Smooth muscle cell (in vitro differentiated cells): ENCODE measurements at regions not wholly inside any gene's neighbourhood (a gene's known extent, or its start where the extent isn't known, plus 50 kb on each side); places are given as distances from the start of the nearest gene placed in this dataset.

ENCODE experiments used
- DNase-seq: peaks from one replicate; lab custom pipeline; 2025; ENCODE audit not compliant: unreplicated experiment; lab: John Stamatoyannopoulos, UW
- H2AFZ ChIP-seq: fragments of 200-600 bp; sonication (generic); 2 replicates; pipeline ENCODE4 v1.6.0; 2016; ENCODE audit warnings: antibody characterized with exemption, low read depth, mild to moderate bottlenecking
- H3F3A ChIP-seq: fragments of 200-600 bp; sonication (generic); 2 replicates; pipeline ENCODE4 v1.6.0; 2017; ENCODE audit warnings: antibody characterized with exemption, low read depth
- H3K27ac ChIP-seq: fragments of 200-600 bp; sonication (generic); 2 replicates; pipeline ENCODE4 v1.5.1; 2016; ENCODE audit warnings: low read depth, mild to moderate bottlenecking
- H3K27me3 ChIP-seq: fragments of 200-600 bp; sonication (generic); 2 replicates; pipeline ENCODE4 v1.6.1; 2016; ENCODE audit warnings: low read depth, mild to moderate bottlenecking
- H3K36me3 ChIP-seq: fragments of 200-600 bp; sonication (generic); 2 replicates; pipeline ENCODE4 v1.5.1; 2016; ENCODE audit warnings: low read depth
- H3K4me1 ChIP-seq: fragments of 200-600 bp; sonication (generic); 2 replicates; pipeline ENCODE4 v1.5.1; 2016; ENCODE audit warnings: low read depth
- H3K4me2 ChIP-seq: fragments of 200-600 bp; sonication (generic); 2 replicates; pipeline ENCODE4 v1.6.0; 2016; ENCODE audit warnings: mild to moderate bottlenecking
- H3K4me3 ChIP-seq: fragments of 200-600 bp; sonication (generic); 2 replicates; pipeline ENCODE4 v1.5.1; 2016; ENCODE audit warnings: mild to moderate bottlenecking
- H3K79me2 ChIP-seq: fragments of 200-600 bp; sonication (generic); 2 replicates; pipeline ENCODE4 v1.6.0; 2016; ENCODE audit warnings: low read depth, mild to moderate bottlenecking
- H3K9ac ChIP-seq: fragments of 200-600 bp; sonication (generic); 2 replicates; pipeline ENCODE4 v1.6.0; 2016; ENCODE audit warnings: low read depth
- H3K9me3 ChIP-seq: fragments of 200-600 bp; sonication (generic); replicated peaks from 2 replicates; pipeline ENCODE4 v1.5.1; 2016; ENCODE audit warnings: low read depth
- H4K20me1 ChIP-seq: fragments of 200-600 bp; sonication (generic); 2 replicates; pipeline ENCODE4 v1.6.0; 2016; ENCODE audit warnings: low read depth
- WGBS: methylation state at CpG from one replicate; pipeline ENCODE4 v1.1.7; 2016; ENCODE audit warnings: low lambda C conversion rate; 5-methylcytosine and 5-hydroxymethylcytosine counted together
- TF ChIP-seq, protein P1 (sequence below): fragments of 200-600 bp; sonication (generic); IDR thresholded peaks from 2 replicates; pipeline ENCODE4 v1.5.1; 2017; ENCODE audit warnings: borderline replicate concordance, mild to moderate bottlenecking, antibody characterized with exemption; ENCODE audit not compliant: insufficient read depth, poor library complexity, severe bottlenecking

GRCh38 chr13:87356314-87356713 lies 314.9 kb upstream of the SLITRK5 start:
- Histone ChIP-seq H3K4me3 (no peak overlapping the region), H2AFZ (no peak overlapping the region), H3K36me3 (no peaks in the 10 kb centered on the region), H3K79me2 (no peaks in the 10 kb centered on the region), H3F3A (no peaks in the 10 kb centered on the region), H4K20me1 (no peaks in the 10 kb centered on the region), H3K27ac (no peak overlapping the region), H3K4me1 (no peaks in the 10 kb centered on the region), H3K27me3 (no peaks in the 10 kb centered on the region), H3K4me2 (no peak overlapping the region), H3K9ac (no peak overlapping the region), H3K9me3 (no peaks in the 10 kb centered on the region)
- WGBS: 89% methylated on average over 8 of the region's 8 CpGs
- TF ChIP-seq, protein P1, sequence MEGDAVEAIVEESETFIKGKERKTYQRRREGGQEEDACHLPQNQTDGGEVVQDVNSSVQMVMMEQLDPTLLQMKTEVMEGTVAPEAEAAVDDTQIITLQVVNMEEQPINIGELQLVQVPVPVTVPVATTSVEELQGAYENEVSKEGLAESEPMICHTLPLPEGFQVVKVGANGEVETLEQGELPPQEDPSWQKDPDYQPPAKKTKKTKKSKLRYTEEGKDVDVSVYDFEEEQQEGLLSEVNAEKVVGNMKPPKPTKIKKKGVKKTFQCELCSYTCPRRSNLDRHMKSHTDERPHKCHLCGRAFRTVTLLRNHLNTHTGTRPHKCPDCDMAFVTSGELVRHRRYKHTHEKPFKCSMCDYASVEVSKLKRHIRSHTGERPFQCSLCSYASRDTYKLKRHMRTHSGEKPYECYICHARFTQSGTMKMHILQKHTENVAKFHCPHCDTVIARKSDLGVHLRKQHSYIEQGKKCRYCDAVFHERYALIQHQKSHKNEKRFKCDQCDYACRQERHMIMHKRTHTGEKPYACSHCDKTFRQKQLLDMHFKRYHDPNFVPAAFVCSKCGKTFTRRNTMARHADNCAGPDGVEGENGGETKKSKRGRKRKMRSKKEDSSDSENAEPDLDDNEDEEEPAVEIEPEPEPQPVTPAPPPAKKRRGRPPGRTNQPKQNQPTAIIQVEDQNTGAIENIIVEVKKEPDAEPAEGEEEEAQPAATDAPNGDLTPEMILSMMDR: no peak
- DNase-seq: no peak

DNA sequence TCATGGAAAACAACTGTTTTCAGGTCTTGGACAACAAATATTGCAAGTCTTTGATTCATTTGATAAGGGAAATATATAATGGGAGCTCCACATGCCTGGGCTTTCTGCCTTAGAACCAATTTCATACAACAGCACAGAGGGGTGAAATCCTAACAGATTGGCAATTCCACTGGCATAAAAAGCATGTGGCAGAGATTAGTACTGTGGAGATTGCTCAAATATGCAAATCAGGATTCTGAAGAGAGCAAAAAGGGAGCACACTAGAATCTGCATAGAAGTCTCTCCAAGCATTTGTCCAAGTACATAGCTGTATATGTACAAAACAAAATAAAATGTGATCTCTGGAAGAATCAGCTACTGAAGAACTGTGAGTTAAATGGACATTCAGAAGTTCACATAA lies 312.9 kb upstream of the SLITRK5 start:
- Histone ChIP-seq H3K27ac (no peak overlapping the region), H3K79me2 (no peaks in the 10 kb centered on the region), H4K20me1 (no peaks in the 10 kb centered on the region), H3K27me3 (no peaks in the 10 kb centered on the region), H3K4me3 (no peak overlapping the region), H2AFZ (no peak overlapping the region), H3K9ac (no peak overlapping the region), H3K4me2 (no peak overlapping the region), H3K36me3 (no peaks in the 10 kb centered on the region), H3K4me1 (no peaks in the 10 kb centered on the region), H3F3A (no peaks in the 10 kb centered on the region), H3K9me3 (no peaks in the 10 kb centered on the region)
- no peak for DNase-seq
- TF ChIP-seq, protein P1: no peak

DNA sequence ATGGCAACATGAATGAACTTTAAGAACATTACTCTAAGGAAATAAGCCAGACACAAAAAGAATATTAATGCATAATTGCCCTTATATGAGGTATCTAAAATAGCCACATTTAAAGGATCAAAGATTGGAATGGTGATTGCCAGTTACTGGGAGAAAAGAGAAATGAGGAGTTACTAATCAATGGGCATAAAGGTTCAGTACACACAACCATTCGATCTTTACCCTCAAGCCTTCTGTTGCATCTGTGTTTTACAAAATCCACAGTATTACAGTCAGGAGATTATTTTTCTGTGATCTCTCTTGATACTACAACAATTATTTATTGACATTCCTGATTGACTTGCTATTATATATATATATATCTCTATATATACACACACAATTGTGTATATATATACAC lies 310.0 kb upstream of the SLITRK5 start:
- Histone ChIP-seq H3K9me3 (no peaks in the 10 kb centered on the region), H3F3A (no peaks in the 10 kb centered on the region), H3K4me1 (no peaks in the 10 kb centered on the region), H3K27me3 (no peaks in the 10 kb centered on the region), H4K20me1 (no peaks in the 10 kb centered on the region), H3K79me2 (no peaks in the 10 kb centered on the region), H3K4me3 (no peak overlapping the region), H3K27ac (no peak overlapping the region), H3K4me2 (no peak overlapping the region), H3K9ac (no peak overlapping the region), H2AFZ (no peak overlapping the region), H3K36me3 (no peaks in the 10 kb centered on the region)
- WGBS: 97% methylated on average over 1 of the region's 1 CpG
- DNase-seq: no peak
- TF ChIP-seq, protein P1: no peak

GRCh38 chr13:87368639-87369038 lies 302.5 kb upstream of the SLITRK5 start:
- Histone ChIP-seq H3K9me3 (no peaks in the 10 kb centered on the region), H3K4me3 (no peak overlapping the region), H3K79me2 (no peaks in the 10 kb centered on the region), H3K9ac (no peak overlapping the region), H3F3A (no peaks in the 10 kb centered on the region), H3K4me2 (no peak overlapping the region), H3K36me3 (no peaks in the 10 kb centered on the region), H2AFZ (no peak overlapping the region), H4K20me1 (no peaks in the 10 kb centered on the region), H3K27me3 (no peaks in the 10 kb centered on the region), H3K4me1 (no peaks in the 10 kb centered on the region), H3K27ac (no peak overlapping the region)
- DNase-seq: no peak
- WGBS: 95% methylated on average over 2 of the region's 2 CpGs
- TF ChIP-seq, protein P1: no peak
